Right lobe of liver (tissue), 6 donors: ENCODE measurements at regions not wholly inside any gene's neighbourhood (a gene's known extent, or its start where the extent isn't known, plus 50 kb on each side); places are given as distances from the start of the nearest gene placed in this dataset.
"Not testable (repeated sequence)": the region's sequence is repeated elsewhere in the genome, so short reads cannot be mapped to it uniquely, and the experiment has no call there.

Experiments used
- ATAC-seq, 4 donors: fragments of 200-7000 bp; cut with Tn5 transposase; one replicate each; pipeline ENCODE4 v1.9.1; 2020; ENCODE audit warnings: mild to moderate bottlenecking in 4 of 4, moderate library complexity in 4 of 4
- DNase-seq, 3 donors: peaks; one replicate each; pipeline ENCODE4 v3.0.0-alpha.2; 2020
- H3K27ac ChIP-seq, 3 donors: fragments of 200-600 bp; one replicate each; pipeline ENCODE4 v1.8.0; 2022
- H3K27me3 ChIP-seq, 2 donors: fragments of 200-600 bp; one replicate each; pipeline ENCODE4 v1.8.0; 2022
- H3K36me3 ChIP-seq, 4 donors: fragments of 200-600 bp; sonication (generic) in 1 of 4; one replicate each; pipeline versions ENCODE4 v1.5.1 to v1.8.0; 2017 to 2022; ENCODE audit warnings: control low read depth in 1 of 4
- H3K4me1 ChIP-seq, 4 donors: fragments of 200-600 bp; sonication (generic) in 1 of 4; one replicate each; pipeline versions ENCODE4 v1.5.1 to v1.8.0; 2017 to 2022; ENCODE audit warnings: control low read depth in 1 of 4
- H3K4me3 ChIP-seq, 3 donors: fragments of 200-600 bp; one replicate each; pipeline ENCODE4 v1.8.0; 2022
- H3K9me3 ChIP-seq, 4 donors: fragments of 200-600 bp; sonication (generic) in 1 of 4; one replicate each; pipeline versions ENCODE4 v1.5.1 to v1.8.0; 2017 to 2022; ENCODE audit warnings: control low read depth in 1 of 4
- POLR2A ChIP-seq: fragments of 450-650 bp; IDR thresholded peaks from one replicate; pipeline ENCODE4 v1.6.1; 2017; ENCODE audit warnings: antibody characterized with exemption, mild to moderate bottlenecking
- WGBS: methylation state at CpG from one replicate; pipeline ENCODE4 v1.1.6; 2018; ENCODE audit warnings: low coverage, low lambda C conversion rate; ENCODE audit not compliant: insufficient coverage; ENCODE audit errors: missing lambda C conversion rate; 5-methylcytosine and 5-hydroxymethylcytosine counted together
- intact Hi-C, 2 donors: fragments of 100-400 bp; cut with DNase I; formaldehyde crosslinking; loops; one replicate each; pipeline versions ENCODE4 v1.11.2 to v1.14.1; 2022
- TF ChIP-seq, protein P1 (sequence below), 4 donors: fragments of 200-600 bp in 3 of 4; fragments of 450-650 bp in 1 of 4; IDR thresholded peaks; one replicate each; pipeline versions ENCODE4 v1.5.1 to v1.8.0; 2016 to 2022; ENCODE audit warnings: antibody characterized with exemption in 4 of 4, mild to moderate bottlenecking in 2 of 4
- donor health status: DM: no; HTN: yes; CAD: no.
- donor health status: DM: no; HTN: no; CAD: no.
- donor health status: DM: no; HTN: no; CAD: no.
- donor health status: DM: no; HTN: yes; CAD: no.
- donor health status: DM: no; HTN: yes; CAD: no.

DNA sequence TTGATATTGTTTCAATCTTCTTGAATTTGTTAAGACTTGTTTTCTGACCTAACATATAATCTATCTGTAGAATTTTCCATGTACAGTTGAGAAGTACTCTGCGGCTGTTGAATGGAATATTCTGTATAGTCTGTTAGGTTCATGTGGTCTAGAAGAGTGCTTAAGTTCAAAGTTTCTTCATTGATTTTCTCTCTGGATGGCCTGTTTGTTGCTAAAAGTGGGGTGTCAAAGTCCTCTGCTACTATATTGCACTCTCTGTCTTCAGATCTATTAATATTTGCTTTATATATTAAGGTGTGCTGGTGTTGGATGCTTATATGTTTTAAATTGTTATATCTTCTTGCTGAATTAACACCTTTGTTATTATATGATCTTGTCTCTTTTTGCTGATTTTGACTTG is 290.9 kb upstream of the STXBP6 start:
- no peaks in the 10 kb centered on the region for H3K27me3 ChIP-seq
- DNase-seq: no peak
- no peak for TF ChIP-seq POLR2A
- TF ChIP-seq, protein P1, sequence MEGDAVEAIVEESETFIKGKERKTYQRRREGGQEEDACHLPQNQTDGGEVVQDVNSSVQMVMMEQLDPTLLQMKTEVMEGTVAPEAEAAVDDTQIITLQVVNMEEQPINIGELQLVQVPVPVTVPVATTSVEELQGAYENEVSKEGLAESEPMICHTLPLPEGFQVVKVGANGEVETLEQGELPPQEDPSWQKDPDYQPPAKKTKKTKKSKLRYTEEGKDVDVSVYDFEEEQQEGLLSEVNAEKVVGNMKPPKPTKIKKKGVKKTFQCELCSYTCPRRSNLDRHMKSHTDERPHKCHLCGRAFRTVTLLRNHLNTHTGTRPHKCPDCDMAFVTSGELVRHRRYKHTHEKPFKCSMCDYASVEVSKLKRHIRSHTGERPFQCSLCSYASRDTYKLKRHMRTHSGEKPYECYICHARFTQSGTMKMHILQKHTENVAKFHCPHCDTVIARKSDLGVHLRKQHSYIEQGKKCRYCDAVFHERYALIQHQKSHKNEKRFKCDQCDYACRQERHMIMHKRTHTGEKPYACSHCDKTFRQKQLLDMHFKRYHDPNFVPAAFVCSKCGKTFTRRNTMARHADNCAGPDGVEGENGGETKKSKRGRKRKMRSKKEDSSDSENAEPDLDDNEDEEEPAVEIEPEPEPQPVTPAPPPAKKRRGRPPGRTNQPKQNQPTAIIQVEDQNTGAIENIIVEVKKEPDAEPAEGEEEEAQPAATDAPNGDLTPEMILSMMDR (IDR thresholded peaks at IDR 0.05): no peak
- H3K27ac ChIP-seq: no peak overlapping the region
- H3K36me3 ChIP-seq: no peaks in the 10 kb centered on the region
- peak; percentile 63 to 95 (median 87) for ATAC-seq
- H3K4me3 ChIP-seq: no peak overlapping the region
- intact Hi-C loops: no loop called here
- 64% methylated on average over 1 of the region's 1 CpG for WGBS
- no peaks in the 10 kb centered on the region for H3K9me3 ChIP-seq
- H3K4me1 ChIP-seq: peaks cover 0 to 3% (median 0%) of the 10 kb centered on the region in 4 donors

DNA sequence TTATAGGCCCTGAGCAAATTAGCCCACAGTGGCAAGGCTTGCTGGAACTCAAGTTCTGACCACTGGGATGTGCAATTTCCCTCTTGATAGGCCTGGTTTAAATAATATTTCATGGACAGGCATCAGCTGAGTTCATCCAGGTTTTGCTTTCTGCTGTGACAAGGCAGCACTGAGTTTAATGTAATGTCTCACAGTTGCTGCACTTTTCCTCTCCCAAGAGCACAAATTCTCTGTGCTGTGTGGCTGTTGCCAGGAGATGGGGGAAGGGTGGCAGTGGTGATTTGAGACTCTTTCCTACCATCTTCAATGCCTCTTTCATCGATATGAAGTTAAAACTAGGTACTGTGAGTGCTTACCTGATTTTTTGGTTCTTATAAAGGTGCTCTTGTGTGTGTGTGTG is 272.8 kb upstream of the STXBP6 start:
- ATAC-seq: no peak
- H3K4me3 ChIP-seq: no peak overlapping the region
- WGBS: 50% methylated on average over 1 of the region's 1 CpG
- TF ChIP-seq, protein P1 (IDR thresholded peaks at IDR 0.05): no peak
- no peak for TF ChIP-seq POLR2A
- DNase-seq: no peak
- no peaks in the 10 kb centered on the region for H3K9me3 ChIP-seq
- no peaks in the 10 kb centered on the region for H3K4me1 ChIP-seq
- H3K27ac ChIP-seq: no peak overlapping the region
- H3K27me3 ChIP-seq: no peaks in the 10 kb centered on the region
- no peaks in the 10 kb centered on the region for H3K36me3 ChIP-seq
- intact Hi-C loops: no loop called here

DNA sequence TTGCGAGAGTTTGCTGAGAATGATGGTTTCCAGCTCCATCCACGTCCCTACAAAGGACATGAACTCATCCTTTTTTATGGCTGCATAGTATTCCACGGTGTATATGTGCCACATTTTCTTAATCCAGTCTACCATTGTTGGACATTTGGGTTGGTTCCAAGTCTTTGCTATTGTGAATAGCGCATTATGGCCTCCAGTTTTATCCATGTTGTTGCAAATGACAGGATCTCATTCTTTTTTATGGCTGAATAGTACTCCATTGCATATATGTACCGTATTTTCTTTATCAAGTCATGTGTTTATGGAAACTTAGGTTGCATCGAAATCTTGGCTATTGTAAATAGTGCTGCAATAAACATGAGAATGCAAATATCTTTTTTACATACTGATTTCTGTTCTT is 266.1 kb upstream of the STXBP6 start:
- ATAC-seq, H3K27ac ChIP-seq, H3K4me1 ChIP-seq, H3K9me3 ChIP-seq, DNase-seq, H3K27me3 ChIP-seq, intact Hi-C loops, H3K4me3 ChIP-seq, H3K36me3 ChIP-seq: not testable (repeated sequence)
- 46% methylated on average over 4 of the region's 6 CpGs for WGBS

DNA sequence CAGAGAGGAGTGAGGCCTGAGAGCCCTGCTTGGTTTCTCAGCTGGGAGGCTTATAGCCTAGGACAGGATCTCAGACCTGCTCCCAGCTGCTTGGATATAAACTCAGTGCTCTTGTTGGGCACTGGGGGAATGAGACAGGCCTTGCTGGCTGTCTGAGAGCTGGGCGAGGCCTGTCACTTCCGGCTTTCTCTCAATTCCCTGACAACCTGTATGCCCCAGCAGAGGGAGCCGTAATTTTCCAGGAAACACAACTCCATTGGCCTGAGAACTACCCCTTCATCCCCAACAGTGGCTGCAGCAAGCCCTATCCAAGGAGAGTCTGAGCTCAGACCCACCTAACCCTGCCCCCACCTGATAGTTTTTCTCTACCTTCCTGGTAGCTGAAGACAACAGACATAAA is 258.3 kb upstream of the STXBP6 start:
- Histone ChIP-seq H3K27me3 (no peaks in the 10 kb centered on the region), H3K4me3 (no peak overlapping the region), H3K36me3 (no peaks in the 10 kb centered on the region), H3K4me1 (no peaks in the 10 kb centered on the region), H3K9me3 (no peaks in the 10 kb centered on the region), H3K27ac (no peak overlapping the region)
- DNase-seq: no peak
- intact Hi-C loops: no loop called here
- peak; percentile 23 to 39 (median 35) for ATAC-seq
- 40% methylated on average over 1 of the region's 3 CpGs for WGBS
- TF ChIP-seq, protein P1 (IDR thresholded peaks at IDR 0.05): peak in 1 of 4 donors; percentile 26
- no peak for TF ChIP-seq POLR2A

DNA sequence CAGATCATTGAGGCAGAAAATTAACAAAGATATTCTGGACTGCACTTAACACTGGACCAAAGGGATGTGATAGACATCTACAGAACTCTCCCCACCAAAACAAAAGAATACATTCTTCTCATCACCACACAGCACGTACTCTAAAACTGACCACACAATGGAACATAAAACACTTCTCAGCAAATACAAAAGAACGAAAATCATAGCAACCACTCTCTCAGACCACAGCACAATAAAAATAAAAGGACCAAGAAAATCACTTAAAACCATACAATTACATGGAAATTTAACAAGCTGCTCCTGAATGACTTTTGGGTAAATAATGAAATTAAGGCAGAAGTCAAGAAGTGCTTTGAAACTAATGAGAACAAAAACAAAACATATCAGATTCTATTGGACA is 254.0 kb upstream of the STXBP6 start:
- Histone ChIP-seq H3K4me3 (no peak overlapping the region), H3K27ac (no peak overlapping the region), H3K27me3 (no peaks in the 10 kb centered on the region), H3K9me3 (no peaks in the 10 kb centered on the region), H3K36me3 (no peaks in the 10 kb centered on the region), H3K4me1 (no peaks in the 10 kb centered on the region)
- TF ChIP-seq, protein P1 (IDR thresholded peaks at IDR 0.05): no peak
- no peak for TF ChIP-seq POLR2A
- intact Hi-C loops: no loop called here
- ATAC-seq (no peak), DNase-seq (no peak)
- 20% methylated on average over 2 of the region's 2 CpGs for WGBS
